HG02973 (cell line): ENCODE measurements at regions not wholly inside any gene's neighbourhood (a gene's known extent, or its start where the extent isn't known, plus 50 kb on each side); places are given as distances from the start of the nearest gene placed in this dataset.
"Not testable (repeated sequence)": the region's sequence is repeated elsewhere in the genome, so short reads cannot be mapped to it uniquely, and the experiment has no call there.

Experiments used
- ATAC-seq: cut with Tn5 transposase; IDR thresholded peaks from one replicate; pipeline ENCODE4 v1.9.1; 2021; ENCODE audit warnings: moderate library complexity; ENCODE audit not compliant: unreplicated experiment

- no peak for ATAC-seq
Observed at GRCh38 chr2:8586457-8587051, 95.3 kb upstream of the ID2 start.

GRCh38 chr2:8587251-8587791 is 94.5 kb upstream of the ID2 start:
- no peak for ATAC-seq

GRCh38 chr2:8587920-8588830 is 93.7 kb upstream of the ID2 start:
- ATAC-seq: no peak

GRCh38 chr2:8588831-8589191 is 93.0 kb upstream of the ID2 start:
- no peak for ATAC-seq

- no peak for ATAC-seq
Observed at GRCh38 chr2:8589721-8590120, 92.1 kb upstream of the ID2 start.

GRCh38 chr2:8590938-8591337 is 90.9 kb upstream of the ID2 start:
- no peak for ATAC-seq

GRCh38 chr2:8592736-8593135 is 89.1 kb upstream of the ID2 start:
- no peak for ATAC-seq

- no peak for ATAC-seq
Observed at GRCh38 chr2:8593243-8593642, 88.6 kb upstream of the ID2 start.

- ATAC-seq: no peak
Observed at GRCh38 chr2:8594731-8595427, 87.0 kb upstream of the ID2 start.

GRCh38 chr2:8595428-8595805 is 86.4 kb upstream of the ID2 start:
- ATAC-seq: no peak

GRCh38 chr2:8595811-8596600 is 85.8 kb upstream of the ID2 start:
- no peak for ATAC-seq

GRCh38 chr2:8597094-8597493 is 84.8 kb upstream of the ID2 start:
- ATAC-seq: no peak

GRCh38 chr2:8597559-8598225 is 84.2 kb upstream of the ID2 start:
- no peak for ATAC-seq

GRCh38 chr2:8598295-8599165 is 83.3 kb upstream of the ID2 start:
- ATAC-seq: no peak

GRCh38 chr2:8599421-8600242 is 82.2 kb upstream of the ID2 start:
- ATAC-seq: no peak

GRCh38 chr2:8600456-8600855 is 81.4 kb upstream of the ID2 start:
- no peak for ATAC-seq

GRCh38 chr2:8602809-8603208 is 79.0 kb upstream of the ID2 start:
- ATAC-seq: peak; percentile 62

GRCh38 chr2:8603356-8603755 is 78.5 kb upstream of the ID2 start:
- not testable (repeated sequence) for ATAC-seq

GRCh38 chr2:8604262-8604661 is 77.6 kb upstream of the ID2 start:
- no peak for ATAC-seq
